ENCODE measurements at regions not wholly inside any gene's neighbourhood (a gene's known extent, or its start where the extent isn't known, plus 50 kb on each side); places are given as distances from the start of the nearest gene placed in this dataset.

DNA sequence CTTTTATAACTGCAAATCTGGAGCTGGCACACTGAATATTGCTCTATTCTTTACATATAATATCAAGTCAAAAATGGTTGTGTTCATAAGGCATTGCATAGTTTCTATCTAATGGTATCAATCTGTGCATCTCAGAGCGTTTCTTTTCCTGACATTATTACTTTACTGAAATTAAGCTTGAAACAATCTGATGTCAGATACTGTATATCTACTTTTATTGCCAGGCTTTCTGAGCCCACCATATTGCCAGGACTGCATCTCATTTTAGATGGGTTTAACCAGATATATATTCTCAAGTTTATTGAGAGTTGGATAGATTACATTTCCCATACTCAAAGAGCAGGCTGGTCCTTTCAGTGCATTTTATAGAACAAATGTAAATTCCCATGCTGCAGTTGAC, 122.7 kb upstream of the MEIS2 start:
- TF ChIP-seq EP300 (IDR thresholded peaks at IDR 0.05) (no peak), POLR2A (IDR thresholded peaks at IDR 0.05; ENCODE audit: low read depth) (no peak)
- TF ChIP-seq, protein P1, sequence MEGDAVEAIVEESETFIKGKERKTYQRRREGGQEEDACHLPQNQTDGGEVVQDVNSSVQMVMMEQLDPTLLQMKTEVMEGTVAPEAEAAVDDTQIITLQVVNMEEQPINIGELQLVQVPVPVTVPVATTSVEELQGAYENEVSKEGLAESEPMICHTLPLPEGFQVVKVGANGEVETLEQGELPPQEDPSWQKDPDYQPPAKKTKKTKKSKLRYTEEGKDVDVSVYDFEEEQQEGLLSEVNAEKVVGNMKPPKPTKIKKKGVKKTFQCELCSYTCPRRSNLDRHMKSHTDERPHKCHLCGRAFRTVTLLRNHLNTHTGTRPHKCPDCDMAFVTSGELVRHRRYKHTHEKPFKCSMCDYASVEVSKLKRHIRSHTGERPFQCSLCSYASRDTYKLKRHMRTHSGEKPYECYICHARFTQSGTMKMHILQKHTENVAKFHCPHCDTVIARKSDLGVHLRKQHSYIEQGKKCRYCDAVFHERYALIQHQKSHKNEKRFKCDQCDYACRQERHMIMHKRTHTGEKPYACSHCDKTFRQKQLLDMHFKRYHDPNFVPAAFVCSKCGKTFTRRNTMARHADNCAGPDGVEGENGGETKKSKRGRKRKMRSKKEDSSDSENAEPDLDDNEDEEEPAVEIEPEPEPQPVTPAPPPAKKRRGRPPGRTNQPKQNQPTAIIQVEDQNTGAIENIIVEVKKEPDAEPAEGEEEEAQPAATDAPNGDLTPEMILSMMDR (IDR thresholded peaks at IDR 0.05), result no peak
